DND-41 (cell line): ENCODE measurements at regions not wholly inside any gene's neighbourhood (a gene's known extent, or its start where the extent isn't known, plus 50 kb on each side); places are given as distances from the start of the nearest gene placed in this dataset.

Experiments
- ATAC-seq: fragments of 200-7000 bp; cut with Tn5 transposase; 3 replicates; pipeline ENCODE4 v1.9.1; 2021; ENCODE audit warnings: low read depth; ENCODE audit not compliant: insufficient read depth
- DNase-seq: peaks from one replicate; pipeline ENCODE4 v3.0.0-alpha.2; 2020
- H2AFZ ChIP-seq: 2 replicates; pipeline ENCODE4 v1.6.0; 2012; ENCODE audit warnings: low read depth, low read length
- H3K27ac ChIP-seq: 2 replicates; pipeline ENCODE4 v1.5.1; 2012; ENCODE audit warnings: low read length, inconsistent platforms
- H3K27me3 ChIP-seq: fragments of 200-600 bp; sonication (generic); 2 replicates; pipeline ENCODE4 v1.6.0; 2012; ENCODE audit warnings: low read length, mild to moderate bottlenecking, inconsistent platforms; ENCODE audit not compliant: insufficient read depth, poor library complexity
- H3K36me3 ChIP-seq: 2 replicates; pipeline ENCODE4 v1.5.1; 2012; ENCODE audit warnings: low read length, inconsistent platforms; ENCODE audit not compliant: insufficient read depth
- H3K4me1 ChIP-seq: 2 replicates; pipeline ENCODE4 v1.5.1; 2012; ENCODE audit warnings: mild to moderate bottlenecking, low read length; ENCODE audit not compliant: insufficient read depth
- H3K4me2 ChIP-seq: 2 replicates; pipeline ENCODE4 v1.6.0; 2012; ENCODE audit warnings: mild to moderate bottlenecking, moderate library complexity, low read length, inconsistent platforms; ENCODE audit not compliant: insufficient read depth
- H3K4me3 ChIP-seq, 2 experiments: fragments of 200-600 bp in 1 of 2; shearing (Covaris generic) in 1 of 2; 2 replicates each; pipeline ENCODE4 v1.5.1; 2012 to 2016; ENCODE audit warnings: inconsistent platforms in 2 of 2, low read length in 2 of 2, mild to moderate bottlenecking in 2 of 2, low read depth in 1 of 2, moderate library complexity in 1 of 2
- H3K79me2 ChIP-seq: 2 replicates; pipeline ENCODE4 v1.6.0; 2012; ENCODE audit warnings: low read length, inconsistent platforms; ENCODE audit not compliant: insufficient read depth
- H3K9ac ChIP-seq: 2 replicates; pipeline ENCODE4 v1.6.0; 2012; ENCODE audit warnings: low read depth, mild to moderate bottlenecking, inconsistent platforms, low read length, moderate library complexity
- H3K9me3 ChIP-seq: 2 replicates; pipeline ENCODE4 v1.5.1; 2012; ENCODE audit warnings: low read length, moderate library complexity, mild to moderate bottlenecking, inconsistent platforms; ENCODE audit not compliant: insufficient read depth, severe bottlenecking
- H4K20me1 ChIP-seq: 2 replicates; pipeline ENCODE4 v1.6.0; 2012; ENCODE audit warnings: low read length; ENCODE audit not compliant: insufficient read depth
- EZH2 ChIP-seq: IDR thresholded peaks from 3 replicates; pipeline ENCODE4 v1.6.1; 2012; ENCODE audit warnings: borderline replicate concordance, low read depth, mild to moderate bottlenecking, moderate library complexity, low read length, inconsistent platforms; ENCODE audit not compliant: severe bottlenecking
- TF ChIP-seq, protein P1 (sequence below): IDR thresholded peaks from 2 replicates; pipeline ENCODE4 v1.5.1; 2012; ENCODE audit warnings: borderline replicate concordance, low read length, moderate library complexity, mild to moderate bottlenecking; ENCODE audit not compliant: poor library complexity, severe bottlenecking; ENCODE audit errors: extremely low read depth

DNA sequence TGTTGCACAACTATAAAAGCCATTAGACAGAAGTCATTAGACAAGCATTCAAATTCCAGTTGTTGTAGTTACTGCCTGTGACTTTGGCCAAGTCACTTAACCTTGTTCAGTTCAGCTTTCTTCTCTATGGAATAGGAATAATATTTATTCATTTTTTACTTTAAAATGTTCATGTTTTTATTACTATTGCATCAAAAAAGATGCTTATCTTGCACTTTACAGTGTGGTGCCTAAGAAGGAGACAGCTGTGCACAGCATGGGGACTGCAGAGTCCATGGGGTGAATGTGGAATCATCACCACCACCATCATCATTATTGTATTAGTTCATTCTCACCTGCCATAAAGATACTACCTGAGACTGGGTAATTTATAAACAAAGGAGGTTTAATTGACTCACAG lies 504.2 kb downstream of the SOX2 start:
- Histone ChIP-seq H3K27me3 (no peaks in the 10 kb centered on the region), H2AFZ (no peak overlapping the region), H3K4me3 (no peak overlapping the region), H3K36me3 (no peaks in the 10 kb centered on the region), H3K9ac (no peak overlapping the region), H3K79me2 (no peaks in the 10 kb centered on the region), H4K20me1 (no peaks in the 10 kb centered on the region), H3K4me1 (no peaks in the 10 kb centered on the region), H3K27ac (no peak overlapping the region), H3K4me2 (no peak overlapping the region), H3K9me3 (no peaks in the 10 kb centered on the region)
- TF ChIP-seq EZH2, result no peak
- TF ChIP-seq, protein P1, sequence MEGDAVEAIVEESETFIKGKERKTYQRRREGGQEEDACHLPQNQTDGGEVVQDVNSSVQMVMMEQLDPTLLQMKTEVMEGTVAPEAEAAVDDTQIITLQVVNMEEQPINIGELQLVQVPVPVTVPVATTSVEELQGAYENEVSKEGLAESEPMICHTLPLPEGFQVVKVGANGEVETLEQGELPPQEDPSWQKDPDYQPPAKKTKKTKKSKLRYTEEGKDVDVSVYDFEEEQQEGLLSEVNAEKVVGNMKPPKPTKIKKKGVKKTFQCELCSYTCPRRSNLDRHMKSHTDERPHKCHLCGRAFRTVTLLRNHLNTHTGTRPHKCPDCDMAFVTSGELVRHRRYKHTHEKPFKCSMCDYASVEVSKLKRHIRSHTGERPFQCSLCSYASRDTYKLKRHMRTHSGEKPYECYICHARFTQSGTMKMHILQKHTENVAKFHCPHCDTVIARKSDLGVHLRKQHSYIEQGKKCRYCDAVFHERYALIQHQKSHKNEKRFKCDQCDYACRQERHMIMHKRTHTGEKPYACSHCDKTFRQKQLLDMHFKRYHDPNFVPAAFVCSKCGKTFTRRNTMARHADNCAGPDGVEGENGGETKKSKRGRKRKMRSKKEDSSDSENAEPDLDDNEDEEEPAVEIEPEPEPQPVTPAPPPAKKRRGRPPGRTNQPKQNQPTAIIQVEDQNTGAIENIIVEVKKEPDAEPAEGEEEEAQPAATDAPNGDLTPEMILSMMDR, result no peak
- ATAC-seq (no peak), DNase-seq (no peak)

DNA sequence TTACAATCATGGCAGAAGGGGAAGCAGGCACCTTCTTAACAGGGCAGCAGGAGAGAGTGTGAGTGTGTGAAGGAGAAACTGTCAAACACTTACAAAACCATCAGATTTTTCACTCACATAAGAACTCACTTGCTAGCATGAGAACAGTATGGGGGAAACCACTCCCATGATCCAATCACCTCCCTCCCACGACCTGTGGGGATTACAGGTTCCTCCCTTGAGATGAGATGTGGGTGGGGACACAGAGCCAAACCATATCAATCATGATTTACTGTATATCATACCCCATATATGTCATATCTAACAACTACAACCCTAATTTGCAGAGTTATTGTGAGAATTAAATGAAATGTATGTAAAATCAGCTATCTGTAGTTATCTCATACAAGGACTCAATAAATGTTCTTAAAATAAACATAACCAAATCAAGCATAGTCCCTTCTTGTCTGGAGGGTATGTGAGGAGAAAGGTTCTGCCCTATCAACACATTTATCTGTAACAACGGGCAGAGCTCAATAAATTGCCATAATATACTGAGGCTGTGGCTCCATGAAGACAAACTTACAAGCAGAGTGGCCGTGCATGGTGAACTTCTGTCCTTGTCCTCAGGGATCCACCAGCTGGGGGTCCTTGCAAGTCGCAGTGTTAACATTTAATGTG lies 504.7 kb downstream of the SOX2 start:
- Histone ChIP-seq H3K27me3 (no peaks in the 10 kb centered on the region), H3K9me3 (no peaks in the 10 kb centered on the region), H3K4me1 (no peaks in the 10 kb centered on the region), H3K4me2 (no peak overlapping the region), H3K27ac (no peak overlapping the region), H3K79me2 (no peaks in the 10 kb centered on the region), H3K36me3 (no peaks in the 10 kb centered on the region), H3K9ac (no peak overlapping the region), H2AFZ (no peak overlapping the region), H4K20me1 (no peaks in the 10 kb centered on the region), H3K4me3 (no peak overlapping the region)
- ATAC-seq (no peak), DNase-seq (no peak)
- no peak for TF ChIP-seq EZH2
- TF ChIP-seq, protein P1, result no peak

DNA sequence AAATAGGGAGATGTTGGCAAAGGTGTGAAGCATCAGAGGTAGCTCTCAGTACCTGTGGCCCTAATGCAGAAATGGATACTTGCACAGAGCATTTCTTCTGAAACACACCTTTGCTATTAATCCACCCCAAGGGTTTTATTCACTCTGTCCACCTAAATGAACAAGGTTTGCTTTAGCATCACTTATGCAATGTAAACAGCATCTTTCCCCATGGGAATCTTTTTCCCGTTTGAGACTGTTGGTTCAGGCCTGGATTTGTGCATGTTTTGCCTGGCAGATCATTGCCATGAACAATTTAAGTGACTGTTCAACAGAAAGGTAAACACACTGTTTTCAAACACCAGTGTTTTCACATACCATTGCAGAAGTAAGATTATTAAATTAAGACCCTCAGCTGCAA lies 508.3 kb downstream of the SOX2 start:
- Histone ChIP-seq H3K9ac (no peak overlapping the region), H3K4me2 (no peak overlapping the region), H3K79me2 (no peaks in the 10 kb centered on the region), H3K4me3 (no peak overlapping the region), H3K27me3 (no peaks in the 10 kb centered on the region), H3K4me1 (no peaks in the 10 kb centered on the region), H2AFZ (no peak overlapping the region), H3K27ac (no peak overlapping the region), H3K9me3 (no peaks in the 10 kb centered on the region), H3K36me3 (no peaks in the 10 kb centered on the region), H4K20me1 (no peaks in the 10 kb centered on the region)
- ATAC-seq, result no peak
- TF ChIP-seq, protein P1, result no peak
- no peak for TF ChIP-seq EZH2
- no peak for DNase-seq
